Stimulated activated CD4-positive, alpha-beta T cell treated with anti-CD3 and anti-CD28 coated beads, Interleukin-12 subunit alpha, Interleukin-12 subunit beta, amount 100 ng/mL, for 48 hours (primary cell): ENCODE measurements at regions not wholly inside any gene's neighbourhood (a gene's known extent, or its start where the extent isn't known, plus 50 kb on each side); places are given as distances from the start of the nearest gene placed in this dataset.
"Not testable (repeated sequence)": the region's sequence is repeated elsewhere in the genome, so short reads cannot be mapped to it uniquely, and the experiment has no call there.

ENCODE experiments used
- DNase-seq, 3 donors: peaks; one replicate each; pipeline ENCODE4 v3.0.0-alpha.2; 2020; ENCODE audit warnings: low read depth in 2 of 3, low spot score in 1 of 3

DNA sequence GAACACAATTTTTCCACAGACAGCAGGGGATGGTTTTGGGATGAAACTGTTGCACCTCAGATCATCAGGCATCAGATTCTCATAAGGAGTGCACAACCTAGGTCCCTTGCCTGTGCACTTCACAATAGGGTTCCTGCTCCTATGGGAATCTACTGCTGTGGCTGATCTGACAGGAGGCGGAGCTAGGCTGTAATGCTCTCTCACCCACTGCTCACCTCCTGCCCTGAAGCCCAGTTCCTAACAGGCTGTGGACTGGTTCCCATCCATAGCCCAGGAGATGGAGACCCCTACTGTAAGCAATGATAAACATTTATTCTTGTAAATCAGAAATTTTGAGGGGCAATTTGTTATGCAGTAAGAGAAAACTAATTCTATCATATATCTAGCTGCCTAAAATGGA lies 1234.7 kb downstream of the SLITRK1 start:
- DNase-seq, result no peak

DNA sequence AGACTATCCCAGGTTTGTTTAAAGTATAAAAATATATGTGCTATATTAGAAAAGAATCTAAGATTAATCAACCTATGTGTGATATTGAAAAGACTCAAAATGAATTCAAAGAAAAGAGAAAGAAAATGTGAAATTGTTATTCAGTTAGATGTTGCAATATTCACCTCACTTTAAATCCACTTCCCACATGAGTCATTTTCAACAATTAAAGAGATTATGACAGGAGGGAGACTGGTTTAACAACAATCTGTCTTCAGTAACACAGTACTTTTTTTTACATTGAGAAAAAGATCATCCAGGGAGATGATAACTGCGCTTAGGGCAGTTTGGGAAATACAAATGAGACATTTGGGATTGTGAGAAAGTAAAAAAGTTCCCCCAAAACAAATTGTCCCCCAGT lies 1246.2 kb downstream of the SLITRK1 start:
- no peak for DNase-seq

DNA sequence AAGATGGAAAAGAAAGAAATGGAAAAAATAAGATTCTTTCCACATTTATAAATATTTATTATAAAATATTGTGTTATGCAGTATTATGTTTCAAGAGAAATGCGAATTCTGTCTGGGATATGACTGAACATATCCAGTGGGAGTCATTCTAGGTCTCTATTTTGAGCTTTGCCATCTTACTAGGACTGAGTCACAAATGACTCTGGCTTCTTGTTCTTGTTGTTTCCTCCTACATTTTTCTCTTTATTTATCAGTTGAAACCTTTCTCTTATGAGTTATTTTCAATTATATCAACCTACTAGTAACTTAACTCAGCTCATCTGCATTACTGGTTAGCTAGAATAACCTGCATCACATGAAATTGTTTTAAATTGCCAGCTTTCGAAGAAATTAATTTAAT lies 1247.3 kb downstream of the SLITRK1 start:
- DNase-seq, result no peak

DNA sequence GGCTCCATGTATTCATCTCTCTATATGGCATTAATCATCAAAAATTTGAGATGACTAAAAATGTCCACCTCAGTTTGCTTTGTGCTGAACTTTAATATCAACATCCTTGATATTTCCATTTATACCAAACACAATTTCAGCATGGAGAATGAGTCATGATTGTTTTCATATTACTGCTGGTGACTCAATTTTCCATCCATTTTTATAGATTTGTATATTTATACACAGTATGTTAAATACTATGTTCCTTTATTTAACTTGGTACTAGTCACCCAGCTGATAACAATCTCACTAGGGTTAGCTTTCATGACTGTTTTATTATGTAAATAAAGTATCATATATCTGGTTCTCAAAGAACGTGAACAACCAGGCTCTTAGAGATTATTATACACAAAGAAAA lies 1255.1 kb downstream of the SLITRK1 start:
- DNase-seq, result no peak

DNA sequence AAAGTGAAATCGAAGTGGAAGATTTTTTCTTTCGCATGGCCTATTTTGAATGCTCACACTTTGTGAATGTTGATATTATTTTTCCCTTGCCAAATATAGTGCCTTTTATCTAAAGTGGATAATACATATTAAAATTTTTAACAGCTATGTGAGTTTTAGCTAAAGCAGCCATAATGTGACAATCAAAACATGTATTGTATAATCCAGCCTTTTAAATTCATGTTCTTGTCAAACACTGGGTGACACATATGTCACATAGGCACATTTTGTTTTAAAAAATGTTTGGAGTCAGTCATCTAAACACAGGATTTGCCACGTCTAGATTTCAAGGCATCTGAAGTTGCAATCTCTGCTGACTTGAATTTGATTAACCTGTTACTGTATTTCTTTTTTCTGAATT lies 1256.6 kb downstream of the SLITRK1 start:
- DNase-seq, result no peak

DNA sequence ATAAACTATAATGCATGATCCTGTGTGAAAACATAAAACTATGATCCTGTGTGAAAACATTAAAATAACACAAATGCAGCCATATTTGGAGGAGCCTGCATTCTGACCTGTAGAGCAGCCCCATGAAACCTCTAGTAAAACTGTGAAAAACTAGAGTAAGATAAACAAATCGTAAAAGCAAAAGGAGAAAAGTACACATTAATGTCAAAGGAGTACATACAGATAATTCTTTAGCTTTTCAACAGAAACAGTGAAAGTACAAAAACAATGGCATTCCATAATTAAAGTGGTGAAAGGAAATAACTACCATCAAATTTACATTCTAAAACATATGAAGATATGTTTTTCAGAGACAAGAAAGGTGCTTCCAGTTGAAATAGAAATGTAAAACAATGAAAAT lies 1267.2 kb downstream of the SLITRK1 start:
- DNase-seq, result no peak

DNA sequence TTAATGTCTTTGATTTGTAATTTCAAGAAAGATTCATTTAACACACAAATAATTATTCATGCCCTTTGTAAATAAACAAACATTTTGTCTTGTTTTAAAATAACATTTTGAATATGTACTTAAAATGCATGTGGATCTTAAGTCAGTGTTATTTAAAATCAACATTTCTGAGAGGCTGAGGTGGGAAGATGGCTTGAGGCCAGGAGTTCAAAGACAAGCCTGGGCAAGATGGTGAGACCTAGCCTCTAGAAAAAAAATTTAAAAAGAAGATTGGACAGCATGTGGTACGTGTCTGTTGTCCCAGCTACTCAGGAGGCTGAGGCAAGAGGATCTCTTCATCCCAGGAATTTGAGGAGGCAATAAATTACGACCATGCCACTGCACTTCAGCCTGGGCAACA lies 1268.2 kb downstream of the SLITRK1 start:
- no peak for DNase-seq

DNA sequence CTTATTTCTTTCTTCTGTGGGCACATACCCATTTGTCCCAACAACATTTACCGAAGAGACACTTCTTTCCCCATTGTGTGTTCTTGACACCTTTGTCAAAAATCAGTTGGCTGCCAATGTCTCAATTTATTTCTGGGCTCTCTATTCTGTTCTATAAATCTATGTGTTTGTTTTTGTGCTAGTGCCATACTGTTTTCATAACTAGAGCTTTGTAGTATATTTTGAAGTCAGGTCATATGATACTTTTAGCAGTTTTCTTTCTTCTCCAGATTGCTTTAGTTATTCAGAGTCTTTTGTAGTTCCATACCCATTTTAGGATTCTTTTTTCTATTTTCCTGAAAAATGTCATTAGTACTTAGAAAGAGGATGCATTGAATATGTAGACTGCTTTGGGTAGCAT lies 1276.3 kb downstream of the SLITRK1 start:
- no peak for DNase-seq

DNA sequence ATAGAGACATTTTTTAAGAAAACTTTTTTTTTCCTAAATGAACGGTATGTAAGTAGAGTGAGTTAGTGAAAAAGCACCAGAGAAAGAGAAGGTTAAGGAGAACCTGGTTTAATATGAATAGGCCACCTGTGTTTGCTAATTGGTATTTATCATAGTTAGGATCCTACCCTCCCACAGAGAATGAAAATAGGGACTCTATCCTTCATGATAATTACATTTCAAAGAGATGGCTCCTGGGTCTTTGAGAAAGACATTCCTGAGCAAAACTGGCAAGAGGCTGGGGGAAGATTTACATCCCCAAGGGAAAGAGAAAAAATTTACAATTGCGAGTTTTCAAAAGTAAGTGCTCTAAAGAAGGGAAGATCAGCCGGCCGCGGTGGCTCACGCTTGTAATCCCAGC lies 1284.5 kb downstream of the SLITRK1 start:
- DNase-seq, result no peak

DNA sequence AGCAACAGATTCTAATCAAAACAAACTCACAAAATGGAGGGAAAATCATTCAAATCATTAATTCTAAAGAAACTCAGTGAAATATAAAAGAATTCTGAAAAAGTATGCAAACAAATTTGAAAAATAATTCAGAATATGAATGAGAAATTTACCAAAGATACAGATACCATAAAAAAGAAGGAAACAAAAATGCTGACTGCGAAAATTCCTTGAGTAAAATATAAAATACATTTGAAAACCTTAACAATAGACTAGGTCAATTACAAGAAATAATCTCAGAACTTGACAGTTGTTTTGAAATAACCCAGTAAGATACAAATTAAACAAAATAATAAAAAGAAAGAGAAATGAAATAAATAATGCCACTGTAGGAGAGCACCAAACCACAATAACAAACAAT lies 1289.0 kb downstream of the SLITRK1 start:
- no peak for DNase-seq

DNA sequence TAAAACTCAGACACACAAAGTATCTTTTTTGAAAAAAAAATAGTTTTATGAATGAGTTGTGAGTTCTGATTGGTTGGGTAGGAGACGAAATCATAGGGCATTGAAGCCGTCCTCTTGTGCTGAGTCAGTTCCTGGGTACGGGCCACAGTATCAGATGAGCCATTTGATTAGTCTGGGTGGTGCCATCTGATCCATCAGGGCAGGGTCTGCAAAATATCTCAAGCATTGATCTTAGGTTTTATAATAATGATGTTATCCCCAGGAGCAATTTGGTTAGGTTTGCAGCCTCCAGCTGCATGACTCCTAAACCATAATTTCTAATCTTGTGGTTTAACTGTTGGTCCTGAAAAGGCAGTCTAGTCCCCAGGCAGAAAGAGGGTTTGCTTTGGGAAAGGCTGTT lies 1310.6 kb downstream of the SLITRK1 start:
- DNase-seq, result no peak

DNA sequence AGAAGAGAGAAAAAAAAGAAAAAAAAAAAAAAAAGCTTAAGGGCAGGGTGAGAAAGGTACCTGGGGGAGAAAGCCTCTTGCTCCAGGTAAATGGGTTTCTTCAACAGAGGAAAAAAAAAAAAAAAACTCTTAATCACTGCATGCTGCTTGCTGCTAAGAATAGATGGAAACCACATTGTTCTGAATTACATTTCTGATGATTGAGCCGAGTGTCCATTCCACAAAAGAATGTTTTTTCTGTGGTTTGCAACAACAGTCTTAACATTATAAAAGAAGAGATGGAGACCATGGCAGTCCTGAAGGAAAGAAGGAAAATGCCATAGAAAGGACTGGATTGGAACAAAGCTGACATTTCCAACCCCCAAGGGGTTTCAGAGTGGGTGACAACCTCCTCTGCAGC lies 1312.7 kb downstream of the SLITRK1 start:
- no peak for DNase-seq

DNA sequence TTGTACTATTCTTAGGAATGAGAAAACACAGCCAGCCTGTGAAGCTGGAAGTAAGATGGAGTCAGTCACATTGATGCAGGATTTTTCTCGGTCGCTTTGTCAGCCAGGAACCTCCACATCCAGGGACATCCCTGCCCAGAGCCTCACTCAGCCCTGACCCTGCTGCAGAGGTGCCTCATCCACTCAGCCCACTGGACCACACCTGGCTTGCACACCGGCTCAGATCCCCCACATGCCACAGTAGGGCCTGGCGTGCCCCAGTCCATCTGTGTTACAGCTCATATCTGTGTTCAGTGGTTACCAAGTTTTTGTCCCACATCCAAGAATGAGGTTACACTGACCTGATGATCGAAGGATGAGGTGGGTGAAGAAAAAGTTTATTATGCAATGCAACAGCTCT lies 1315.4 kb downstream of the SLITRK1 start:
- DNase-seq, result no peak

DNA sequence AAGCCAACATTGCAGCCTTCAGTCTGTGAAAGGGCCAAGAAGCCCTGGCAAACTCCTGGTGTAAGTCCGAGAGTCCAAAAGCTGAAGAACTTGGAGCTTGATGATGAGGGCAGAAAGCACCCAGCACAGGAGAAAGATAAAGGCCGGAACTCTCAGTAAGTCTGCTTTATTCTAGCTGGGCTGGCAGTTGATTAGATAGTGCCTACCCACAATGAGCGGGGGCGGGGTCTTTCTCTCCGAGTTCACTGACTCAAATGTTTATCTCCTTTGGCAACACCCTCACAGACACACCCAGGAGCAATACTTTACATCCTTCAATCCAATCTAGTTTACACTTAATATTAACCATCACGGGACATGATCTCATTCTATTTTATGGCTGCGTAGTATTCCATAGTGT lies 1317.1 kb downstream of the SLITRK1 start:
- DNase-seq, result no peak

DNA sequence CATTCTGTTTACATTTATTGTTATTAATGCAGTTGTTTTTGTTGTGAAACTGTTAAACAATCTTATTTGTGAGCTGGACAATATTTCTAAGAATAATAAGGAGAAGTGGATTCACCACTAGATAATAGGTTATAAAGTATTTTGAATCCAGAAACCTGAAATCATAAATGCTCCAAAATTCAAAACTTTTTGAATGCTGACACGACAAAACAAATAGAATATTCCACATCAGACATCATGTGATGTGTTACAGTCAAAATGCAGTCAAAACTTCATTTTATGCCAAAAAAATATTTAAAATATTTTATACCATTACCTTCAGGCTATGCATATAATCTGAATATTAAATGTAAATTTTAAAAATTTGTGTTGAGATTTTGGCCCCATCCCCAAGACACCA lies 1321.4 kb downstream of the SLITRK1 start:
- DNase-seq, result no peak

DNA sequence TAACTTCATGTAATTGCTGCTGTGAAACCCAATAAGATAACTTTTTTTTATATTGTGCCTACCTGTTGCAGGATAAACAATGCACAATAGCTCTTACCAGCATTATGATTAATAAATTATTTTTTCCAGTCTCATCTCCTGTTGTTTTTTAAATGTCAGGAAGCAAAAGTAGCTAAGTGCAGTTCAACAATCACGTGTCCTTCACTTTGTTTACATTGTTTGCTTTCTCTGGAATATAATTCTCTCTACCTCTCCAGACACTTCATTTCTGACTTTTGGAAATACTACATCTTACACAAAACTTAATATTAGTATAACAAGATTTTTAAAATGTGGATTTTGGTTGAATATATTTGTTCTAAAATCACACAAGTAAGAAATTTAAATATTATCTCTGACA lies 1359.4 kb downstream of the SLITRK1 start:
- no peak for DNase-seq

DNA sequence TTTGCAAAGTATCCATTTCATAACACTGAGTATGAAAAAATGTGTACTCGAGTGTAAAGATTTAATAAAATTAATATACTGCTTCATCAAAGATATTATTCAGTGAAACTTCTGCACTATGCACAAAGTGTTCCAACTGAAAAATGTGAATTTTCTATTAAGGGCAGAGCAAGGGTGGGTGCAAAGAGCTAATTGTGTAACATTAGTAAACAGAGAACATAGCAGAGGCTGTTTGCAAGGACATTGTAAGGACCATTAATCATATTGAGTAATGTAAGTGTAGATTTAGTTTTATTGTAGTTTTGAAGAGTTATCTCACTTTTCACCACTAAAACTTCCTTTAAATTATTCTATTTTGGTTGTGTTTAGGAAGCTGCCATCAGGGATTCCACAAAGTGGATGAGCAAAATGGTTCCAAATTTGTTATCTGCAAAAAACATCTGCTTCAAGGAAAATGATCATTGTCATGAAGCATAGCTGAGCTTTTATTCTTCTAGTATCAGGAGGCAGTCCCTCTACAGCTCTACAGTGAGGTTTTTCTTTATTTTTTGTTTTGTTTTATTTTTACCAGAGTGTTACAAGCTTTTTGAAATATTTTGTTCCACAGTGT lies 1375.4 kb downstream of the SLITRK1 start:
- no peak for DNase-seq

DNA sequence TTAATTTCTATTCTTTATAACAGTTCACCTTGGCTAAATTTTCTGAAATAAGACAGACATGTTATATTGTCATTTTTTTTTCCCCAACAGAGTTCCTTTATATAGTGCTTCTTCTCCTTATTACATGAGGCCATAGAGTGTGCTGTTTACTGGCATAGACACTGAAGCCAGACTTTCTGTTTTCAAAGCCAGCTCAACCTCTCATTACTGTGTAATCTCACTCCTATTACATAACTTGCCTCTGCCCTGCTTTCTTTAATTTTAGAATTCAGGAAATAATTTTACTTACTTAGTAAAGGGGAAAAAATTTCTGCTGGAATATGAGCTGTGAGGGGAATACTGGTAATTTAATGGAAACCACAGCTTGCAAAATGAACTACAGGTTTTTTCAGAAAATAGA lies 1380.4 kb downstream of the SLITRK1 start:
- DNase-seq, result no peak

DNA sequence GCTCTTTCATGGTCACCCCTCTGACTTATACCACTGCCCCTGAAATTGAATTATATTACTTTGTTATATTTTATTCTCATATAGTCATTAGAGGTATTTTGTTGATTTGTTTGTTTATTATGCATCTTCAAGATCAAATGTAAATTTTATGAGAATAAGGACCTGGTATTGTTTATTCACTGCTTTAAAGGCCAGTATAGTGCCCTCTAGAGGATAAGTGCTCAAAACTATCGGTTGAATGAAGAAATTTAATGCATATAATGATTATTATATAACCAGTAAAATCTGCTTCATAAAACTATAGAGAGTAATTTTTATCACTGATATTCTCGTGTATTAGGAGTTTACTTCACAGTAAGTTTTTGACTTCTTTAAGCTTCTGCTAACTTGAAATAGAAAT lies 1401.9 kb downstream of the SLITRK1 start:
- DNase-seq, result no peak

DNA sequence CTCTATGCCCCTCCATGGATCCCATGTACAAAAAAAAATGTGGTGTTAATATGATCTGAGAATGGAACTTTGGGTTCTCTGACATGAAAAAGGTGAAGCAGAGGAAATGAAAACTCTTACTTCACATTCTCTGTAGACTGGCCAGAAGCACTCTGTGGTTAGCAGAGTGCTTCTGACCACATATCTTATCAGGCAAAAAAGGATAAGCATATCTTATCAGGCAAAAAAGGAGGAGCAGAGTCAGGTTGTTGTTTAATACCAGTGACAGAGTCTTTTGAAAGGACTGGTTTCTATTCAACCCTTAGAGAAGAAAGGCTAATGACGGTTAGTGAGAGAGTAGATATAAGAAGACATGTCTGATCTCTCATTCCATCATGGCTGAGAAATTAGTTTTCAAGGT lies 1404.8 kb downstream of the SLITRK1 start:
- no peak for DNase-seq

DNA sequence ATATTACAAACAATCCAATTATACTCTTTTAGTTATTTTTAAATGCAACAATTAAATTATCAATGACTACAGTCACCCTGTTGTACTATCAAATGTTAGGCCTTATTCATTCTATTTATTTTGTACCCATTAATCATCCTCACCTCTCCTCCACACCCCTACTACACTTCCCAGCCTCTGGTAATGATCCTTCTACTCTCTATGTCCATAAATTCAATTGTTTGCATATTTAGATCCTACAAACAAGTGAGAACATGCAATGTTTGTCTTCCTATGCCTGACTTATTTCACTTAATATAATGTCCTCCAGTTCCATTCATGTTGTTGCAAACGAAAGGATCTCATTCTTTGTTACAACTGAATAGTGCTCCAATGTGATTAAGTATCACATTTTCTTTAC lies 1414.6 kb downstream of the SLITRK1 start:
- no peak for DNase-seq

DNA sequence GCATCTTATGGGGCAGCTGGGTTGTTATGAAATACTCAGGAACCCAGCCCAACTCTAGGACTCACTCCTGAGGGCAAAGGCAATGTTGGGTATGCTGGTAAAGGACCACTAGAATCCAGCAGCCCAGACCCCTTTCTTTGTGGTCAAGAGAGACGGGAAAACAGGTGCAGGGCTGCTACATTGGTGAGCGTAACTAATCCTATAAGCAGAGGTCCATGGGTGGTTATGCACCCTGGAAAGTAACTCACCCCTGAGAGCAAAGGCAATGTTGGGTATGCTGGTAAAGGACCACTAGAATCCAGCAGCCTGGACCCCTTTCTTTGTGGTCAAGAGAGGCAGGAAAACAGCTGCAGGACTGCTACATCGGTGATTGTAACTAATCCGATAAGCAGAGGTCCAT lies 1422.7 kb downstream of the SLITRK1 start:
- not testable (repeated sequence) for DNase-seq

DNA sequence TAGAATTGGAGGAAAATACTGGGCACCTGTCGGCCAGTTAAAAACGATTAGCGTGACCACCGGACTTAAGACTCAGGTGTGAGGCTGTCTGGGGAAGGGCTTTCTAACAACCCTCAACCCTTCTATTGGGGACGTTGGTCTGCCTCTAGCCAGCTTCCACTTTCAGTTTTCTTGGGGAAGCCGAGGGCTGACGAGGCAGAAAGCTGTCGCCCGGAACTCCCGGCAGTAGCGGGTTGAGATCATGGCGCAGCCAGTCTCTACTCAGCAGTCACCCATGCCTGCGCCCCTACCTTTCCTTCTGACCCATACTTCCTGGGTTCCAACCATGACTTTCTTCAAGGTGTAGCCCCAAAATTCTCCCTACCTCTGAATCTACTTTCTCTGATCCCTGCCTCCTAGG lies 1424.1 kb downstream of the SLITRK1 start:
- no peak for DNase-seq

DNA sequence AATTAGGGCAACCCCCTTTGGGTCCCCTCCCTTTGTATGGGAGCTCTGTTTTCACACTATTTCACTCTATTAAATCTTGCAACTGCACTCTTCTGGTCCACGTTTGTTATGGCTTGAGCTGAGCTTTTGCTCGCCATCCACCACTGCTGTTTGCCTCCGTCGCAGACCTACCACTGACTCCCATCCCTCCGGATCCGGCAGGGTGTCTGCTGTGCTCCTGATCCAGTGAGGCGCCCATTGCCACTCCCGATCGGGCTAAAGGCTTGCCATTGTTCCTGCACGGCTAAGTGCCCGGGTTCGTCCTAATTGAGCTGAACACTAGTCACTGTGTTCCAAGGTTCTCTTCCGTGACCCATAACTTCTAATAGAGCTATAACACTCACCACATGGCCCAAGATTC lies 1424.7 kb downstream of the SLITRK1 start:
- DNase-seq, result not testable (repeated sequence)
